GM21360 (cell line): ENCODE measurements at regions not wholly inside any gene's neighbourhood (a gene's known extent, or its start where the extent isn't known, plus 50 kb on each side); places are given as distances from the start of the nearest gene placed in this dataset.
A peak's percentile ranks its signal among the peaks of the same experiment; 100 is the strongest.

Source experiments
- ATAC-seq: cut with Tn5 transposase; IDR thresholded peaks from one replicate; pipeline ENCODE4 v1.9.1; 2021; ENCODE audit warnings: mild to moderate bottlenecking, moderate library complexity; ENCODE audit not compliant: unreplicated experiment

GRCh38 chr13:80284290-80284689, 56.6 kb downstream of the SPRY2 start:
- no peak for ATAC-seq

GRCh38 chr13:80278706-80279105, 62.2 kb downstream of the SPRY2 start:
- ATAC-seq, result no peak

- ATAC-seq, result no peak
Observed at GRCh38 chr13:80276371-80277289, 64.3 kb downstream of the SPRY2 start.

GRCh38 chr13:80274643-80275042, 66.3 kb downstream of the SPRY2 start:
- ATAC-seq, result no peak

GRCh38 chr13:80273718-80274117, 67.2 kb downstream of the SPRY2 start:
- no peak for ATAC-seq

- no peak for ATAC-seq
Observed at GRCh38 chr13:80265348-80265747, 75.6 kb downstream of the SPRY2 start.

- no peak for ATAC-seq
Observed at GRCh38 chr13:80263745-80264513, 77.0 kb downstream of the SPRY2 start.

GRCh38 chr13:80262051-80262695, 78.8 kb downstream of the SPRY2 start:
- no peak for ATAC-seq

GRCh38 chr13:80259159-80259558, 81.8 kb downstream of the SPRY2 start:
- ATAC-seq, result no peak

- peak; percentile 48 for ATAC-seq
Observed at GRCh38 chr13:80256352-80256932, 84.5 kb downstream of the SPRY2 start.

GRCh38 chr13:80255946-80256345, 85.0 kb downstream of the SPRY2 start:
- ATAC-seq, result no peak

GRCh38 chr13:80251403-80251802, 89.5 kb downstream of the SPRY2 start:
- no peak for ATAC-seq

- ATAC-seq, result no peak
Observed at GRCh38 chr13:80250213-80250810, 90.6 kb downstream of the SPRY2 start.

- ATAC-seq, result no peak
Observed at GRCh38 chr13:80249516-80250212, 91.3 kb downstream of the SPRY2 start.

- ATAC-seq, result no peak
Observed at GRCh38 chr13:80245162-80245733, 95.7 kb downstream of the SPRY2 start.

GRCh38 chr13:80244574-80244973, 96.4 kb downstream of the SPRY2 start:
- no peak for ATAC-seq

GRCh38 chr13:80242728-80243427, 98.0 kb downstream of the SPRY2 start:
- no peak for ATAC-seq

- no peak for ATAC-seq
Observed at GRCh38 chr13:80239571-80240255, 101.2 kb downstream of the SPRY2 start.

- no peak for ATAC-seq
Observed at GRCh38 chr13:80239116-80239515, 101.8 kb downstream of the SPRY2 start.
